Psoas muscle (tissue), 7 donors: ENCODE measurements at regions not wholly inside any gene's neighbourhood (a gene's known extent, or its start where the extent isn't known, plus 50 kb on each side); places are given as distances from the start of the nearest gene placed in this dataset.

ENCODE experiments used
- ATAC-seq, 4 donors: fragments of 200-7000 bp; cut with Tn5 transposase; one replicate each; pipeline ENCODE4 v1.9.1; 2020; ENCODE audit warnings: moderate library complexity in 3 of 4, mild to moderate bottlenecking in 2 of 4
- DNase-seq, 2 donors: peaks; one replicate each; pipeline ENCODE4 v3.0.0-alpha.2; 2020
- H3K27ac ChIP-seq: fragments of 200-600 bp; one replicate; pipeline ENCODE4 v1.8.0; 2022
- H3K27me3 ChIP-seq, 3 donors: fragments of 200-600 bp in 1 of 3; one replicate each; pipeline versions ENCODE4 v1.6.1 to v1.8.0; 2013 to 2022; ENCODE audit warnings: low read length in 2 of 3, mild to moderate bottlenecking in 2 of 3, moderate library complexity in 1 of 3; ENCODE audit not compliant: insufficient read depth in 3 of 3
- H3K36me3 ChIP-seq, 2 donors: fragments of 200-600 bp in 1 of 2; one replicate each; pipeline versions ENCODE4 v1.6.1 to v1.8.0; 2013 to 2022; ENCODE audit warnings: low read depth in 1 of 2, mild to moderate bottlenecking in 1 of 2, moderate library complexity in 1 of 2; ENCODE audit not compliant: insufficient read depth in 1 of 2
- H3K4me1 ChIP-seq: fragments of 200-600 bp; one replicate; pipeline ENCODE4 v1.8.0; 2022
- H3K4me3 ChIP-seq: fragments of 200-600 bp; one replicate; pipeline ENCODE4 v1.8.0; 2022; ENCODE audit warnings: mild to moderate bottlenecking
- H3K9me3 ChIP-seq: fragments of 200-600 bp; one replicate; pipeline ENCODE4 v1.8.0; 2022
- WGBS, 3 donors: extraction: QIAGEN DNeasy Blood & Tissue Kit; methylation state at CpG; one replicate each; pipeline versions ENCODE4 v1.1.6 to v1.1.7; 2013; 5-methylcytosine and 5-hydroxymethylcytosine counted together
- intact Hi-C, 2 donors: fragments of 100-400 bp; cut with DNase I; formaldehyde crosslinking; loops; one replicate each; pipeline versions ENCODE4 v1.11.0 to v1.14.2; 2022
- TF ChIP-seq, protein P1 (sequence below): fragments of 200-600 bp; IDR thresholded peaks from one replicate; pipeline ENCODE4 v1.8.0; 2022; ENCODE audit warnings: antibody characterized with exemption
- donor health status: healthy with polysubstance abuse.
- donor health status: DM: no; HTN: no; CAD: no; lungs with moderate emphysema.
- donor health status: Bipolar disorder and iron deficiency.
- donor health status: healthy.
- donor health status: DM: yes; HTN: yes; CAD: no.
- donor health status: DM: no; HTN: no; CAD: no.
- donor health status: DM: yes; HTN: yes; CAD: no.

DNA sequence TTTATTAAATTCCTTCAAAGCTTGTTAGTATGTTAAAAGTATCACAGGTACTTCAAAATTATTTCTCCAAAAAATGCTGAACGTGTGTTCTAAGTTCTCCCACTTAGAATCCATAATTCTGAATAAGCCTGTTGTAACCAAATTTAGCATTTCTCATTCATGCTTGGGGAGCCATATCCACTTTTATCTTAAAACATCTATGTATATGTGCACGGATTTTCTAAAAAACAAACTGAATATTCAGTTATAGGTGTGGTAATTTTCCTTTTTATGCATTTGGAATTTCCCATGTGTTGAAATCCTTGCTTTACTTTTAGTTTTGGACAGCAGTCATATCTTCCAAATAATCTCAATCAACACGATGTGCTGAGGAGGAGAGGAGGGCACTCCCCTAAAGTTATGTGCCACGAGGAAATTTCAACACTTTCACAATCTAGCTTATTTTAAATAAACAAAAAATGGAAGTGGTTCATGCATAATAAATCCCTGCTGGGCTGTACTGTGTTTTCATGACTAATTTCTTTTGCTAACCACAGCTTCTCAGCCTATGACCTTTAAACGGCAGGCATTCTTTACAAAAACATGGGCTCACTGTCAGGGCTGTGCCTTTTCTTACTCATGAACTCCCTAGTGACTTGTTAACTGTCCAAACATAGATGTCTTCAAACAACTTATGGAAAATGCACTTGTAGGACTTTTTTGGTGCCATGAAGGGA lies 380.3 kb upstream of the SEMA3C start:
- H3K4me3 ChIP-seq, result no peak overlapping the region
- WGBS, 3 donors, result 22 to 29% (median 23%) methylated on average over 5 of the region's 5 CpGs
- ATAC-seq, result no peak
- no peaks in the 10 kb centered on the region for H3K4me1 ChIP-seq
- H3K36me3 ChIP-seq, result no peaks in the 10 kb centered on the region
- TF ChIP-seq, protein P1, sequence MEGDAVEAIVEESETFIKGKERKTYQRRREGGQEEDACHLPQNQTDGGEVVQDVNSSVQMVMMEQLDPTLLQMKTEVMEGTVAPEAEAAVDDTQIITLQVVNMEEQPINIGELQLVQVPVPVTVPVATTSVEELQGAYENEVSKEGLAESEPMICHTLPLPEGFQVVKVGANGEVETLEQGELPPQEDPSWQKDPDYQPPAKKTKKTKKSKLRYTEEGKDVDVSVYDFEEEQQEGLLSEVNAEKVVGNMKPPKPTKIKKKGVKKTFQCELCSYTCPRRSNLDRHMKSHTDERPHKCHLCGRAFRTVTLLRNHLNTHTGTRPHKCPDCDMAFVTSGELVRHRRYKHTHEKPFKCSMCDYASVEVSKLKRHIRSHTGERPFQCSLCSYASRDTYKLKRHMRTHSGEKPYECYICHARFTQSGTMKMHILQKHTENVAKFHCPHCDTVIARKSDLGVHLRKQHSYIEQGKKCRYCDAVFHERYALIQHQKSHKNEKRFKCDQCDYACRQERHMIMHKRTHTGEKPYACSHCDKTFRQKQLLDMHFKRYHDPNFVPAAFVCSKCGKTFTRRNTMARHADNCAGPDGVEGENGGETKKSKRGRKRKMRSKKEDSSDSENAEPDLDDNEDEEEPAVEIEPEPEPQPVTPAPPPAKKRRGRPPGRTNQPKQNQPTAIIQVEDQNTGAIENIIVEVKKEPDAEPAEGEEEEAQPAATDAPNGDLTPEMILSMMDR, result no peak
- no peaks in the 10 kb centered on the region for H3K9me3 ChIP-seq
- intact Hi-C loops, result no loop called here
- no peak overlapping the region for H3K27ac ChIP-seq
- DNase-seq, result no peak
- no peaks in the 10 kb centered on the region for H3K27me3 ChIP-seq

DNA sequence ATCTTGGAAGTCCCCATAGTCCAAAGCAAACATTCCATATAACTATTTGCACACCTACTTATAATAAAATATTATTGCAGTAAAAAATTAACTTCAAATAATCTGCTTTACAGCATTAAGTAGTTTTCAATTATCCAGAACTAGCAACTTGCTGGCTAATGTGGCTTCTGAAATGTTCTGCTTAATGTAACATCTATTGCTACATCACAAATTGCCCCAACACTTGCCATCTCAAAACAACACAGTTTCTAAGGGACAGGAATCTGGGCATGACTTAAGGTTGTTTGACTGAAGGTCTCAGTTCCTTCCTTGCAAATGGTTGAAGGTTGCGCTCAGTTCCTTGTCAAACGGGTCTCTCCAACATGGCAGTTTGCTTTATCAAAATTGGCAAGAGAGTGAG lies 378.5 kb upstream of the SEMA3C start:
- intact Hi-C loops, result no loop called here
- H3K9me3 ChIP-seq, result no peaks in the 10 kb centered on the region
- no peaks in the 10 kb centered on the region for H3K27me3 ChIP-seq
- no peak overlapping the region for H3K27ac ChIP-seq
- no peaks in the 10 kb centered on the region for H3K36me3 ChIP-seq
- no peaks in the 10 kb centered on the region for H3K4me1 ChIP-seq
- no peak for DNase-seq
- TF ChIP-seq, protein P1, result no peak
- ATAC-seq, result no peak
- H3K4me3 ChIP-seq, result no peak overlapping the region
- WGBS, 3 donors, result 65 to 93% (median 71%) methylated on average over 2 of the region's 2 CpGs

DNA sequence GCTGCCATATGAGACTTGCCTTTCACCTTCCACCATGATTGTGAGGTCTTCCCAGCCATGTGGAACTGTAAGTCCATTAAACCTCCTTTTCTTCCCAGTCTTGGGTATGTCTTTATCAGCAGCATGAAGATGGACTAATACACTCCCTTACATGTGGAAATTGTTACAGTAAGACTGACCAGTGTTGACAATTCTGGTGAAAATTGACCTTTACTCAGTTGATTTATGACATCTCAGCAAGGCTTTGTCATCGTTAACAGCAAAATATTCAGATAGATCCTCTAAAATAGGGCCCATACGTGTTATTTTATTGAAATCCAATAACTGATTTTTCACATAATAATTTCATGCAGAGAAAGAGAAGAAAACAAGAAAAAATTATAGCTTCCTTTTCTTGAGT lies 377.9 kb upstream of the SEMA3C start:
- no peaks in the 10 kb centered on the region for H3K4me1 ChIP-seq
- H3K4me3 ChIP-seq, result no peak overlapping the region
- WGBS, 3 donors, result 85 to 89% (median 86%) methylated on average over 2 of the region's 2 CpGs
- TF ChIP-seq, protein P1, result no peak
- no peaks in the 10 kb centered on the region for H3K9me3 ChIP-seq
- intact Hi-C loops, result no loop called here
- H3K27ac ChIP-seq, result no peak overlapping the region
- DNase-seq (no peak), ATAC-seq (no peak)
- no peaks in the 10 kb centered on the region for H3K36me3 ChIP-seq
- H3K27me3 ChIP-seq, result no peaks in the 10 kb centered on the region

DNA sequence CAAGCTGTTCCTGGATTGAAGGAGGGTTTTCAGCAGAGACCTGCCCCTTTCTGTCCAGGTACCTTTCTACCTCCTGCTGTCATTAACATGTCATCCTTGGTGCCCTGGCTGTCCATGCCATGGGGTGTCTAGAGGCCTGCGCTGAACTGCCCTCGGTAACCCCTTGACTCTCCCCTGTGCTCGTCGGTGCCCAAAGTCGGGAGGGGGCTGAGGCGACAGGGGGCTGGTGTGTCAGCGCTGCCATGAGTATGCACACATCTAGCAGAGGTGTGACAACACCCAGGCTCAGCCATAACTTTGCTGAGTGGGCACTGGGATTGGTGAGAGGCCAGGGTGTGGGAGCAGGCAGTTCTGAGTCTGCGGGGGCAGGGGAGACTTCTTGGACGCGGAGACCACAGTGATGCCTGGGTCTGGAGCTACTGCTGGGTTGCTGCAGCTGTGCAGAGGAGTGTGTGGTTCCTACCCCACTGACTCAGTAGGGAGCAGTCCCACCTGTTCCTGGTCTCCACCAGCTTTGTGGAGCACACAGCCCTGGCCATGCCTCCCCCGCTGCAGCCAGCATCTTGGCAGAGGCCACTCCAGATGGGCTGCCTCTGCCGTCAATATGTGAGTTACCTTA lies 376.2 kb upstream of the SEMA3C start:
- no peak for DNase-seq

More for the DNA sequence above, 376.2 kb upstream of the SEMA3C start:
- Histone ChIP-seq H3K4me3 (no peak overlapping the region), H3K4me1 (no peaks in the 10 kb centered on the region), H3K36me3 (no peaks in the 10 kb centered on the region), H3K27ac (no peak overlapping the region), H3K9me3 (no peaks in the 10 kb centered on the region), H3K27me3 (no peaks in the 10 kb centered on the region)
- intact Hi-C loops, result no loop called here
- 84 to 85% (median 84%) methylated on average over 12 of the region's 12 CpGs for WGBS, 3 donors
- TF ChIP-seq, protein P1, result no peak
- no peak for ATAC-seq
